ENCODE measurements at regions not wholly inside any gene's neighbourhood (a gene's known extent, or its start where the extent isn't known, plus 50 kb on each side); places are given as distances from the start of the nearest gene placed in this dataset.
"Not testable (repeated sequence)": the region's sequence is repeated elsewhere in the genome, so short reads cannot be mapped to it uniquely, and the experiment has no call there.

DNA sequence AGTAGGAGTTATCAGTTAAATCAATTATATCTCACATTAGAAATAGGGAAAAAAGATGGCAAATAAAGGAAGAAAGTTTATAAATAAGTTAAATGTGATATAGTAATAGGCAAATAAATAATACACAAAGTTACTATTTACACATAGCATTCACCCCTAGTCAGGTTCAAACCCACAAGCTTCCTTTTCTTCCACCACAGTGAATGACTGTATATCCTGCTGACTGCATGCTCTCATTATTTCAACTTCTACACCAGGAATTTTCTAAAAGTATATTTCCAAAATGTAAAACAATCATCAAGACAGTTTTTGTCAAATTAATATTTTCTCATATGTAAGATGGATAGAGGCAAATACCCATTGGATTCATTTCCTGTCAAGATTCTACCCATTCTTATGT is 548.6 kb upstream of the SLITRK5 start:
- peak in 3 of 4 experiments; percentile 23 to 38 (median 38) for DNase-seq

DNA sequence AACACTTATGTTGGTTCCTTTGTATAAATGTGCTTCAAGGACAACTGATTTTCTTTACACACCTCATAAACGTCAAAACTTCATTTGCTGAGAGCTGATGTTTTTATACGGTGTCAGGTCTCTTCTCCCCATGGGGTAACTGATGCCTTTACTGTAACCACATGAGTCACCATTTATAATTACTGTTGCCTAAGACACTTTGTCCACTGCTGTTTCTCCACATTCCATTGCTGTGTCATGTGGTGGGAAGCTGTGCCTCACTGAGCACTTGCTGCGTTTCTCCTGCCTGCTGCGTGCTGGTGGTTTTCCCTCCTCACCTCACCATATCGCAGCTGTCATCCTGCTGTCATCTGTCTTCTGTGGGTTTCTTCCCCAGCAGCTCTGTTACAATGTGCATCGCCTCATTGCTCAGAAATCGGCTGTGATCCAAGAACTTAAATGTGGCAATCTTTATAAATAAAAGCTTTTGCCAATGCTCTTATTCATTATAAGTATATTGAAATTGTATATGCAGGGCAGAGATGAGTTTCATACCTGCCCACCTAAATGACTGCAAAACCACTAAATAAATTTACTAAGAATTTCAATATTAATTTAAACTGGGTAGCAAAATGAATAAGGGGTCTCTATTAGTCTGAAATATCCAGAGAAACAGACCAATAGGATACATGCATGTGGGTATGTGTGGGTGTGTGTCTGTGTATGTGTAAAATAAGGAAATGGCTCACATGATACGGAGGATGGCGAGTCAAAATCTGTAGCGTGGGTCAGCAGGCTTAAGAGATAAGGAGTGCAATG is 547.0 kb upstream of the SLITRK5 start:
- DNase-seq, result peak; percentile 62 to 88 (median 72)

DNA sequence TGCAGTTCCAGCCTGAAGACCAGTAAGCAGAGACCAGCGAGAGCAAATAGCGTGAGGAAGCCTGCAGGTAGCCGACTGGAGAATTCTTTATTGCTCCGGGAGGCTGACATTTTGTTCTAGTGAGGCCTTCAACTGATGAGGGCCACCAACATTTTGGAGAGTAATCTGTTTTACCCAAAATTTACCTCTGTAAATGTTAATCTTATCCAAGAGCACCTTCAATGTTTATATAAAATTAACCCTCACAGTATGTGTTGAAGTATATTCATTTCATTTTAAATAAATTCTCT is 546.4 kb upstream of the SLITRK5 start:
- no peak for DNase-seq

DNA sequence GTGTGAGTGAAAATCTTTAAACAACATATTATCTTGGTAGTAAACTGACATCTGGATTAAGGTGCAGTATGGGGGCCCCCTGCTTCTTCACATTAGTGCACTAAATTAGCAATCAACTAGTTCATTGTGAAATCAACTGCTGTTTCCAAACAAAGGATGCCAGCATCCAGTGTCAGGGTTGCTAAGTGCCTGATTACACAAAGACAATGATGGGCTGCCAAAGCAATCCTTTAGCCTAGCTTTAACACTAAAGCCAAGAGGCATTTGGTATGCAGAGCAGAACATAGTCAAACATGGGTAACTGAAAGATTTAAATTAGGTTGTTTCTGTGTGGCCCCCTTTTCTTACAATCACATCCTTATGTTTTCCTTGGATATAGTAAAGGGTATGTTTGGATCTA is 543.1 kb upstream of the SLITRK5 start:
- DNase-seq, result peak in 2 of 4 experiments; percentile 2 to 11

DNA sequence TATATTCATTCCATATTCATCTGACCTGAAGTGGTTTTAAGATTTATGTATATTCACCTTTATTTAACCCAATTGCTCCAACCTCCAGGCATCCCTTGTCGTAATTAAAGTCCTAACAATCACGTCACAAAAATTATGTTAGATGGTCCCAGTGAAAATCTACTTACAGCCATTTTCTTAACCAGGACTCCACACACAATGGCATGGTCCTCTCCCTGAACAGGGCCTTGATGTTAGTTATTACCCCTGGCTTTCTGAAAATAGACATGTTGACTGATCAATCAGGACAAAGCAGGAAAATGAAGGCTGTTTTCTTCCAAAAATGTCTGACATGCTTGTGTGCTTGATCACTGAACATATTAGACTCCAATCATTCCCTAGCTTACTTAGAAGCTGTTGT is 542.7 kb upstream of the SLITRK5 start:
- DNase-seq, result no peak

DNA sequence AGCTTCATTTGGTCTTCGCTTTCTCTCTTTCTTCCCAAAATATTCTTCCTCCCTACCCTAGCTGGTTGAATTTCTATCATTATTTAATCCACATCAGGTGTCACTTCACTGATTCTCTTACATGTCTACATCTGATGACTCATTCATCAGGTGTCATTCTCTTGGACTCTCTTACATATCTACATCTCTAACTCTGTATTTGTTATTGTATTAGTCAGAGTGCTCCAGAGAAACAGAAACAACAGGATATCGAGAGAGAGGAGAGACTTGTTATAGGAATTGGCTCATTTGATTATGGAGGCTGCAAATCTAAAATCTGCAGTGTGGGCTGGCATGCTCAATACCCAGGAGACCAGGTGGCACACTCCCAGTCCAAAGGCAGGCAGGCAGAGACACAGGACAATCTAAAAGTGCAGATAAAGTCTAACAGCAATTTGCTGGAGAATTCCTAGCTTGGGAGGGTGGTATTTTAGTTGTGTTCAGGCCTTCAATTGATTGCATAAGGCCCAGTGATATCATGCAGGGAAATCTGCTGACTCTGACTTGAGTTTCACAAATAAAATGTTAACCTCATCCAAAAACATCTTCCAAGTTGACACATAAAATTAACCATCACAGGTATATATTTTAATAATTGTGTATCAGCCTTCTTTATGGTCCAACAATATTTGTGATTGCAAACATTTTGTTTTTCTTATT is 541.4 kb upstream of the SLITRK5 start:
- DNase-seq, result peak in 3 of 4 experiments; percentile 8 to 15 (median 14)

DNA sequence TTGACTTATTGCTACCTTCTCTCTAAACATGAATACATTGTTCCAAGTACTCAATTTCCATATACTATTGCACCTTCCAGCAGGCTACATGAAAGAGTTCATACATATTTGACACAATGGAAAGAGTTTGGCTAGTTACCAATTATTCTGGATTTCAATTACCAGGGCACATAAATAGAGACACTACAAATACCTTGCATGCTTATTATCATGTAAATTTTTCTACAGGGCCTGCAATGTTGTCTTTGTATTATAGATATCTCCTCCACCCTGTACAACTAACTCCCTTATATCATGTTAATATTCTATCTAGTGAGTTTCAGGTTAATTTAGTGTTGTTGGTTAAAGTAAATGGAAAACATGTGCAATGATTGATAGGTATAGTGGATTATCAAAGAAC is 540.7 kb upstream of the SLITRK5 start:
- DNase-seq, result no peak

DNA sequence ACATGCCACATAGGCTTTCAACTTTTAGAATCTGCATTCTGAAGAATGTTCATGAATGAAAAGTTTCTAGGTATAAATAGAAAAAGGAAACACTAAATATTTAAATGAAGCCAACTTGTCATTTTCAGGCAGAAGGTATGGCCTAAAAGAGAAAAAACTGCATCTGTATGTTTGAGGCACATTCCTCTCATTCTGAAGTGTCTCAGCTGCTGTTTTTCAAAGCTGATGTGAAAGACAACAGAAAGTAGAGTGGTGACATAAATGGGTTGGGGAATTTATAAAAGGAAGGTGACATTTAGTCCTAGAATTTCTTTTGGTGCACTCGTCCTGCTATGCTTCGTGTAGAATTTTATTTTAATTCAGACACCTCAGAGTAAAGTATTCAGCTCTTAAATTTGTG is 539.6 kb upstream of the SLITRK5 start:
- no peak for DNase-seq

DNA sequence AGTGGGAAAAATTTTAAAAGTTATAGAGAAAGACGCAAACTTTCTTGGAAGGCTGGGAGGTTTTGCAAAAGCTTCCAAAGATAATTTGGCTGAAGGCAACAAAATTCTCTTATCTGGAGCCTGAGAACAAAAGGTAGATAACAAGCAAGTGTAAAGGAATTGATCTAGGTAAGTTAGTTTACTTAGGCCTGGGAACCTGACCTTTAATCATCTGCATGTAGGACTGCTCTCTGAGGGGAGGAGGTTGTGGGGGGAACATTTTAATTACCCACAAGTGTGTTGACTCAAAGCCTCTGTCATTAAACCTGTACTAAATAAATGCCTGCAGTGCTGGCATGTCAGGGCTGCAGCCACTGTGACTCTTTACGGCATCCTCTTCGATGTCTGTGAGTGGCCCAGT is 532.3 kb upstream of the SLITRK5 start:
- DNase-seq, result no peak

DNA sequence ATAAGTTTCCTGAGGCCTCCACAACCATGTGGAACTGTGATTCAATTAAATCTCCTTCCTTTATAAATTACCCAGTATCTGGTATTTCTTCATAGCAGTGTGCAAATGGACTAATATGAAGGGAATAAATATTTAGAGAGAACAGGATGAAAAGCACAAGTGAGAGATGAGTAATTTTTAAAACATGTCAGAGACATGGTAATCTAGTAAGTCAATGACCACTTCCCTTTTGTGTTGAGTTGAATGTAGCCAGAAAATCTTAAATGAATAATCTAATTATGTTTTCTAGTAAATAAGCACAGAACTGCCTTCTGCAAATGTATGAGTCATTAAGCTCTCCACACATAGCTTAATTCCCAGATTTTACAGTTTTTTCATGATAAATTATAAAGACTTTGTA is 524.1 kb upstream of the SLITRK5 start:
- DNase-seq, result no peak

DNA sequence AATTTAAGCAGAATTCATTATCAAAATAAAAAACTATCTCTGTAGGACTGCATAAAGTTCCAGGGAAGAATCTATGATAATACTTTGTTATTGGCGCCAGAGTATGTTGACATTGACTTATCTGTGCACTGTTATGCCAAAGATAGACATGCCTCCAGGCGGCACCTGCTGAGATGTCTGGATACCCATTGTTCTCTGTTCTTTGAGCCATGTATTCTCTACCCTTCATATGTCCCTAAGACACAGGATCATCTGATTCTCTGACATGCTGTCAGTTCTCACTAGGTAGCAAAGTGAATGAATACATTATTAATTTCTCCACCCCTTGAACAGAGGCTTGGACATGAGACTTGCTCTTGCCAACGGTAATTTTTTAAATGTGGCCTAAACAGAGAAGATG is 517.8 kb upstream of the SLITRK5 start:
- no peak for DNase-seq

DNA sequence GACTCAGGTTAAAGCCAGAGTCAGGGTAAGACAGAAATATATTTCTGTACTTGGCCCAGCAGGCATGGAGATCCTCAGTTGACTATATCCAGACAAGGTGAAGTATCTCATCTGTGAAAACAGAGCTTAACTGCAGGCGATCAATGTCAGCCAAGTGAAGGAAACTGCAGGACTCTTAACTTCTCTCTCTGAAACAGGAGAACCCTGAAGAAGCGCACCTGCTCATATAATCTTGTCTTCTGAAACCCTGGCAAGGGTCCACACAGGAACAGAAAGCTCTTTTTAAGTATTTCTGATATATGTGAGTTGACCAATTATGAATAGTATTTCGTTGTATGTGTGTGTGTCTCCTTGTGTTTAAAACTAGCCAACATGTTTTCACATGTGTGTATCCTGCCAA is 504.8 kb upstream of the SLITRK5 start:
- no peak for DNase-seq

DNA sequence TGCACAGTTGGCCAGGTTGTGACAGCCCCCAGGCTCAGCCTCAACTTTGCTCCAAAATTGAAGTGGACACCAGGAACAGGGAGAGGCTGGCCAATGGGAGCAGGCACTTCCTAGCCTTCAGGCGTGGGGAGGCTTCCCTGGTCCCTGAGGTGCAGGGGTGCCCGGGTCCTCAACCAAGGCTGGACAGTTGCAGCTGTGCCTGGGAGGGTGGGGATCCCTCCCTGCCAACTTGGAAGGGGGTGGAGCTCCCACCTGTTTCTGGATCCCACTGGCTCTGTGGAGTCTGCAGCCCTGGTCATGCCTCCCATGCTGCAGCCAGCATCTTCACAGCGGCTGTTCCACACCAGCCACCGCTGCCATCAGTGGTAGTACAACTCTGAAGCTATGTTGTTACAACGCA is 502.8 kb upstream of the SLITRK5 start:
- no peak for DNase-seq

DNA sequence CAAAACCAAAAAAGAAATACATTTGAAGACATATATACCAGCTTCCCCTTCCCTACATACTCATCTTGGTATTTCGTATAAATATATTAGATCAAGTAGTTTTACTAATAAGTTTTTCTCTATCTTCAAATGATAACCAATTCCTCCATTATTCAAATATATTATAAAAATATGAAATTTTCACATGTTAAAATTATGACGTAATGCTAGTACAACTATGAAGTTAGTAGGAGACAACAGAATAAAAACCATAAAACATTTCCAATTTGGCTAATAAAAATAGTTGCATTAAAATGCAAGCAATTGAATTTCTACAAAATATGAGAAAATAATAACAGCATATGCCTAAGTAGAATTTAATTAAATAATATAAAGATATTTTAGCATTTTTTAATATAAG is 501.8 kb upstream of the SLITRK5 start:
- no peak for DNase-seq

DNA sequence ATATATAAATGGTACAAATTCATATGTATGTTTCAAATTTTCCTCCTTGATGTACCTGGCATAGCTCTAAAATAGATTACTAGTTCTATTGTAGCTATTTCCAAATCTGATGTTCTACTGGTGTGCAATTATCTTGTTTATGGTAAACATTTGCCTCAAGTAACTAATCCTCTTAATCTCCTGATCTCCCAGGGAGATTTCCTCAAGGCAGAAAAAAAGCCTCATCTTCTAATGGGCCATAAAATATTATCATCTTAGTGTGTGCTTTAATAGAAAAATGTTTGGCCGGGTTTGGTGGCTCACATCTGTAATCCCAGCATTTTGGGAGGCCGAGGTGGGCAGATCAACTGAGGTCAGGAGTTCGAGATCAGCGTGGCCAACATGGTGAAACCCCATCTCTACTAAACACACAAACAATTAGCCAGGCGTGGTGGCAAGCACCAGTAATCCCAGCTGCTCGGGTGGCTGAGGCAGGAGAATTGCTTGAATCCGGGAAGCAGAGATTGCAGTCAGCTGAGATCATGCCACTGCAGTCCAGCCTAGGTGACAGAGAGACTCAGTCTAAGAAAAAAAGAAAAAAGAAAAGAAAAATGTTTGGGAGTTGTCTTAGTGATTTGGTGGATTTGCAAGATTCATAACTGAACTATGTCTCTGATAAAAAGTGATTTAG is 498.9 kb upstream of the SLITRK5 start:
- DNase-seq, result no peak

DNA sequence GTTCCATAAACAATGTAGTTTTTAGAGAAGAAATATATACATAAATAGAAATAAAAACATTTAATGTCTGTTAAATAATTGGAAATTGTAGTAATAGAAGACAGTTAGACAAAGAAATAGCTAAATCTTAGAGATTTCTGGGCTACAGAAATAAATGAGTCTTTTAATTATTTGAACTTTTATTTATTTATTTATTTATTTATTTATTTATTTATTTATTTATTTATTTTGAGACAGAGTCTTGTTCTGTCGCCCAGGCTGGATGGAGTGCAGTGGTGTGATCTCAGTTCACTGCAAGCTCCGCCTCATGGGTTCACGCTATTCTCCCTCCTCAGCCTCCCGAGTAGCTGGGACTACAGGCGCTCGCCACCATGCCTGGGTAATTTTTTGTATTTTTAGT is 486.0 kb upstream of the SLITRK5 start:
- not testable (repeated sequence) for DNase-seq

DNA sequence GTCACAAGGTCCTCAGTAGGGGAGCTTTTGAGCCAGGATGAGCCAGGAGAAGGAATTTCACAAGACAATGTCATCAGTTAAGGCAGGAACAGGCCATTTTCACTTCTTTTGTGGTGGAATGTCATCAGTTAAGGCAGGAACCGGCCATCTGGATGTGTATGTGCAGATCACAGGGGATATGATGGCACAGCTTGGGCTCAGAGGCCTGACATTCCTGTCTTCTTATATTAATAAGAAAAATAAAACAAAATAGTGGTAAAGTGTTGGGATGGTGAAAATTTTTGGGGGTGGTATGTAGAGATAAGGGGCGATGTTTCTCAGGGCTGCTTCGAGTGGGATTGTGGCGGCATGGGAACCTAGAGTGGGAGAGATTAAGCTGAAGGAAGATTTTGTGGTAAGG is 484.5 kb upstream of the SLITRK5 start:
- not testable (repeated sequence) for DNase-seq

DNA sequence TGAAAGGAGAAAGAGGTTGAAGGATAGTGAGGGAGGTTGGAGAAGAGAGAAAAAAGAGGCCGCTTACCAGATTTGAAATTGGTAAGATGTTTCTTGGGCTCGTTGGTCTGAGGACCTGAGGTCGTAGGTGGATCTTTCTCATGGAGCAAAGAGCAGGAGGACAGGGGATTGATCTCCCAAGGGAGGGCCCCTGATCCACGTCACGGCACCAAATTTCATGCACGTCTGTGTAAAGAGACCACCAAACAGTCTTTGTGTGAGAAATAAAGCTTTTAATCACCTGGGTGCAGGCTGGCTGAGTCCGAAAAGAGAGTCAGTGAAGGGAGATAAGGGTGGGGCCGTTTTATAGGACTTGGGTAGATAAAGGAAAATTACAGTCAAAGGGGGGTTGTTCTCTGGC is 479.7 kb upstream of the SLITRK5 start:
- not testable (repeated sequence) for DNase-seq

DNA sequence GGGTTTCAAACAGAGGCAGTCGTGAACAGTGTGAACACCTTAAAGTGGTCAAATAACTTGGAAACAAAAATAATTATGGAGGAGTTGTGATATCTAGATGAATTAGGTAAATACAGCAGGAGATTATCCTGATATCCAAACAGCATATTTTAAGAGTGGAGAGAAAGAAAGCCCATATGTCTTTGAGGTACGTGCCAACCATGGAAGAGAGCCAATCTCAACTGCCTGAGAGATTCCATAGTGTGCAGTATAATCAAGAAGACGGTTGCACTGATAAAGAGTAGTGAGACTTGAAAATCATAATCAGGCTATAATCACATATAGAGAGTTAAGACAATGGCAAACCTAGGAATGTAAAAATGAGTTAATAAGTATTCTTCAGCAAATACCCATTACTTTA is 472.8 kb upstream of the SLITRK5 start:
- DNase-seq, result no peak

DNA sequence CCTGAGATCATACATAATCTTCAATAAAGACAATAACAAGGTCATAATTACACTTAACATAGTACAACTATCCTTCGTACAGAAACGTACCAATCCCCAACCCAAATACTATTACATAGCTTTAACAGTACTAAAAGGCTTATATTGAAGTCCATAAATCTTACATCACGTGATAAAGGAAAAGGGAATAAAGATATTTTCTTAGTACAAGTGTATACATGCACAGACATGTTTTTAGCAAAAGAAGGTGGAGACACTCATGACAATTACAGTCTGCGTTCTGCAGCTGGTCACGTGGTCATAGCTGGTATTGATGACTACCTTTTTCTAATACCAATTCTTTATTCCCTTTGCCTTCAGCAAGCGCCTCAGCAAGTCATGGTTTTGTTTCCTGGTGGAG is 464.5 kb upstream of the SLITRK5 start:
- no peak for DNase-seq

DNA sequence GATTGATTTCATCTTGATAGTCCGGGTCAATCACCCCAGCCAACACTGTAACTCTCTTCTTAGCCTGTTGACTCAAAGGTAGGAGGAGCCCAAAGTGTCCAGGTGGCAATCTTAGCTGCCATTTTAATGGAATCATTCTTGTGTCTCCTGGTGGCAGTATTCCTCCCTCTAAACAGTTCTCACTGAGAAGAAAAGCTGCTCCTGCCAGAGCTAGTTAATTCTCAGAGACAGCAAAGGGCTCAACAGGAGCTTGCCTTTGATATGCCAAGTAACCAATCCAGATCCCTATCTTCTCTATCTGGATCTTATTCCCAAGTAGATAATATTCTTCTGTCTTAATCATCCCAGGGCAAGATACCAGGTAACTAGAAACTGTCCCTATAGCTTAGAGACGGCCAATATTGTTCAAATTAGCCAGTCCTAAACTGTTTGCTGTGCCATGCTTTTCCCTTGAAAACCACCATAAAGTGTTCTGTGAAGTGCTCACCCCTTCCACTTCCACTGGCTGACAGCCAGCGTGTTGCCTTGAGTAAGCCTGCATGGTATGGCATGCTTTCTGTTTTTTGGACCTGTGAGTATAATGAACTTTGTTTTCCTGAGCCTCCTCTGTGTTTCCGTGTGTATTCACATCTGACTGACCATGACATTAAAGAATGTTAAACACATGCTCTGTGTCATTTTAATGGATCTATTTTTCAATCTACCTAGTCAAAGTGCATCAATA is 463.7 kb upstream of the SLITRK5 start:
- DNase-seq, result no peak

DNA sequence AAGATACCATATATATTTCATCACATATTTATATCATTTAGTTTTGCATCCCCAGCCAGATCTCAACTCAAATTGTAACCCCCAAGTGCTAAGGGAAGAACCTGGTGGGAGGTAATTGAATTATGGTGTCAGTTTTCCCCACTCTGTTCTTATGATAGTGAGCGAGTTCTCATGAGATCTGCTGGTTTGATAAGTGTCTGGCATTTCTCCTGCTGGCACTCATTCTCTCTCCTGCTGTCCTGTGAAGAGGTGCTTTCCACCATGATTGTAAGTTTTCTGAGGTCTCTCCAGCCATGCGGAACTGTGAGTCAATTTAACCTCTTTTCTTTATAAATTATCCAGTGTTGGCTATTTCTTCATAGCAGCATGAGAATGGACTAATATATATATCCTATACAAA is 462.5 kb upstream of the SLITRK5 start:
- no peak for DNase-seq

DNA sequence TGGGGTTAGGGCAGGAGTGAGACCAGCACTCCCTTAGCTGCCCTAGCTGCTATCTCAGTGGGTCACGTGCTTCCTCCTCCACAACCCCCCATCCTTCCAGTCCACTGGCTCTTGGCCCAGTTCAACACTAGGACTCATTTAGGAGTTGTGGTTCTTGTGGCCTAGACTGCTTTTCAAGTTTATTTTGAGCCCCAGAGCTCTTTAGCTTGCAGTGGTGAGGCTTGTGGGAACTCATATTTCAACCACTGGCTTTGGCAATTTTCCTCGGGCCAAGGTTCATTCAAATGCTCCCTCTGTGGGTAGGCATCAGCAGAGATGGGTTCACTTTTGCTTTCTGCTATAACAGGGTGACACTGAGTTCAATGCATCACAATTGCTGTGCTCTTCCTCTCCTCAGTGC is 436.2 kb upstream of the SLITRK5 start:
- DNase-seq, result no peak
